ENCODE measurements at regions not wholly inside any gene's neighbourhood (a gene's known extent, or its start where the extent isn't known, plus 50 kb on each side); places are given as distances from the start of the nearest gene placed in this dataset.
"Not testable (repeated sequence)": the region's sequence is repeated elsewhere in the genome, so short reads cannot be mapped to it uniquely, and the experiment has no call there.

DNA sequence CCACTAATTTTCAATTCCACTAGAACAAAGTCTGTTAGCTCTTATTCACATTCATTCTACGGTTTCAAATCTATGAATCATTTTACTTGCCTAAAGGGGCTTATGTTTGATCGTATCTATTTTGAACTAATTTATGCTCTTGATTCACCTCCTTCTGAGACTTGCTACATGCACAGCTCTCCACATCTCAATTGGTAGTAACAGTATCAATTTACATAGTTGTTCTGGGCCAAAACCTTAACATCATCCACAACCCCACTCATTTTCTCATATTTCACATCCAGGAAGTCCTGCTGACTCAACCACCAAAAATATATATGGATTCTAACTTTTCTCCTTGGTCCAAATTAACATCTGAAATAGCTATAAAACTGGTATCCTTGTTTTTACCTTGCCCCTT is 208.6 kb downstream of the RASSF9 start (continued):
- TF ChIP-seq USF2 (IDR thresholded peaks at IDR 0.05; ENCODE audit: borderline replicate concordance, low read depth, low read length): no peak
- peak; percentile 76 for TF ChIP-seq NFIC (IDR thresholded peaks at IDR 0.05; ENCODE audit: borderline replicate concordance)
- TF ChIP-seq, protein P1, sequence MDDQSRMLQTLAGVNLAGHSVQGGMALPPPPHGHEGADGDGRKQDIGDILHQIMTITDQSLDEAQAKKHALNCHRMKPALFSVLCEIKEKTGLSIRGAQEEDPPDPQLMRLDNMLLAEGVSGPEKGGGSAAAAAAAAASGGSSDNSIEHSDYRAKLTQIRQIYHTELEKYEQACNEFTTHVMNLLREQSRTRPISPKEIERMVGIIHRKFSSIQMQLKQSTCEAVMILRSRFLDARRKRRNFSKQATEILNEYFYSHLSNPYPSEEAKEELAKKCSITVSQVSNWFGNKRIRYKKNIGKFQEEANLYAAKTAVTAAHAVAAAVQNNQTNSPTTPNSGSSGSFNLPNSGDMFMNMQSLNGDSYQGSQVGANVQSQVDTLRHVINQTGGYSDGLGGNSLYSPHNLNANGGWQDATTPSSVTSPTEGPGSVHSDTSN (IDR thresholded peaks at IDR 0.05): peak; percentile 83
- TF ChIP-seq TEAD4 (IDR thresholded peaks at IDR 0.05; ENCODE audit: borderline replicate concordance, insufficient read depth): peak; percentile 23; the same call in 1 of the 2 replicates
- TF ChIP-seq, protein P2, sequence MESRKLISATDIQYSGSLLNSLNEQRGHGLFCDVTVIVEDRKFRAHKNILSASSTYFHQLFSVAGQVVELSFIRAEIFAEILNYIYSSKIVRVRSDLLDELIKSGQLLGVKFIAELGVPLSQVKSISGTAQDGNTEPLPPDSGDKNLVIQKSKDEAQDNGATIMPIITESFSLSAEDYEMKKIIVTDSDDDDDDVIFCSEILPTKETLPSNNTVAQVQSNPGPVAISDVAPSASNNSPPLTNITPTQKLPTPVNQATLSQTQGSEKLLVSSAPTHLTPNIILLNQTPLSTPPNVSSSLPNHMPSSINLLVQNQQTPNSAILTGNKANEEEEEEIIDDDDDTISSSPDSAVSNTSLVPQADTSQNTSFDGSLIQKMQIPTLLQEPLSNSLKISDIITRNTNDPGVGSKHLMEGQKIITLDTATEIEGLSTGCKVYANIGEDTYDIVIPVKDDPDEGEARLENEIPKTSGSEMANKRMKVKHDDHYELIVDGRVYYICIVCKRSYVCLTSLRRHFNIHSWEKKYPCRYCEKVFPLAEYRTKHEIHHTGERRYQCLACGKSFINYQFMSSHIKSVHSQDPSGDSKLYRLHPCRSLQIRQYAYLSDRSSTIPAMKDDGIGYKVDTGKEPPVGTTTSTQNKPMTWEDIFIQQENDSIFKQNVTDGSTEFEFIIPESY (IDR thresholded peaks at IDR 0.05; ENCODE audit: borderline replicate concordance, low read depth): no peak
- no peak for TF ChIP-seq GATA2 (CRISPR knock-in tag; IDR thresholded peaks at IDR 0.05)
- peak; percentile 31; the same call in 1 of the 2 replicates for TF ChIP-seq POLR2AphosphoS5 (IDR thresholded peaks at IDR 0.05; ENCODE audit: low read depth, low read length)
- peak; percentile 86 for TF ChIP-seq MEF2A (IDR thresholded peaks at IDR 0.05; ENCODE audit: borderline replicate concordance, low read depth)
- TF ChIP-seq REST (IDR thresholded peaks at IDR 0.05; ENCODE audit: low read depth, low read length): no peak
- TF ChIP-seq CHD2 (IDR thresholded peaks at IDR 0.05; ENCODE audit: low read length, partially characterized antibody): no peak
- TF ChIP-seq EZH2phosphoT487 (IDR thresholded peaks at IDR 0.05; ENCODE audit: borderline replicate concordance, low read depth): no peak
- TF ChIP-seq TCF12 (IDR thresholded peaks at IDR 0.05): peak; percentile 86
- TF ChIP-seq NRF1 (IDR thresholded peaks at IDR 0.05; ENCODE audit: low read depth, low read length): no peak
- TF ChIP-seq SMC3 (IDR thresholded peaks at IDR 0.05; ENCODE audit: low read depth, low read length): no peak
- TF ChIP-seq YY1 (IDR thresholded peaks at IDR 0.05; ENCODE audit: low read depth): no peak

GRCh38 chr12:85628562-85628961 is 207.6 kb downstream of the RASSF9 start:
- H3K27me3 ChIP-seq (ENCODE audit: insufficient read depth); CTCF ChIA-PET; H3K4me3 ChIP-seq (ENCODE audit: low read depth in 2 of 2, low read length in 1 of 2); DNase-seq; H3K9ac ChIP-seq; H3K4me2 ChIP-seq; H3K9me3 ChIP-seq; H3K27ac ChIP-seq (ENCODE audit: low read depth in 2 of 2, low read length in 1 of 2); H3K79me2 ChIP-seq (ENCODE audit: insufficient read depth); H3K9me2 ChIP-seq; H2AFZ ChIP-seq (ENCODE audit: low read depth); H4K20me1 ChIP-seq (ENCODE audit: insufficient read depth); POLR2A ChIA-PET; H3K36me3 ChIP-seq (replicated peaks in 1 of 2; ENCODE audit: control insufficient read depth in 1 of 2, insufficient read depth in 2 of 2, low read length in 1 of 2): not testable (repeated sequence)
- Histone ChIP-seq H3K4me1 (ENCODE audit: control insufficient read depth in 1 of 2, insufficient read depth in 2 of 2, low read depth in 1 of 2, low read length in 1 of 2) (peaks cover 0 to 31% of the 10 kb centered on the region in 2 experiments; a peak in 2 of 4 replicates), H3F3A (replicated peaks; ENCODE audit: insufficient read depth) (peaks cover 28% of the 10 kb centered on the region)
- WGBS (ENCODE audit: low lambda C conversion rate): 62% methylated on average over 2 of the region's 2 CpGs
